COR-L47 (cell line): ENCODE measurements at regions not wholly inside any gene's neighbourhood (a gene's known extent, or its start where the extent isn't known, plus 50 kb on each side); places are given as distances from the start of the nearest gene placed in this dataset.

Experiments used
- DNase-seq: peaks from one replicate; lab custom pipeline; 2025; lab: John Stamatoyannopoulos, UW

- no peak for DNase-seq
Observed at GRCh38 chr3:86282106-86282787, 708.7 kb downstream of the VGLL3 start.

DNA sequence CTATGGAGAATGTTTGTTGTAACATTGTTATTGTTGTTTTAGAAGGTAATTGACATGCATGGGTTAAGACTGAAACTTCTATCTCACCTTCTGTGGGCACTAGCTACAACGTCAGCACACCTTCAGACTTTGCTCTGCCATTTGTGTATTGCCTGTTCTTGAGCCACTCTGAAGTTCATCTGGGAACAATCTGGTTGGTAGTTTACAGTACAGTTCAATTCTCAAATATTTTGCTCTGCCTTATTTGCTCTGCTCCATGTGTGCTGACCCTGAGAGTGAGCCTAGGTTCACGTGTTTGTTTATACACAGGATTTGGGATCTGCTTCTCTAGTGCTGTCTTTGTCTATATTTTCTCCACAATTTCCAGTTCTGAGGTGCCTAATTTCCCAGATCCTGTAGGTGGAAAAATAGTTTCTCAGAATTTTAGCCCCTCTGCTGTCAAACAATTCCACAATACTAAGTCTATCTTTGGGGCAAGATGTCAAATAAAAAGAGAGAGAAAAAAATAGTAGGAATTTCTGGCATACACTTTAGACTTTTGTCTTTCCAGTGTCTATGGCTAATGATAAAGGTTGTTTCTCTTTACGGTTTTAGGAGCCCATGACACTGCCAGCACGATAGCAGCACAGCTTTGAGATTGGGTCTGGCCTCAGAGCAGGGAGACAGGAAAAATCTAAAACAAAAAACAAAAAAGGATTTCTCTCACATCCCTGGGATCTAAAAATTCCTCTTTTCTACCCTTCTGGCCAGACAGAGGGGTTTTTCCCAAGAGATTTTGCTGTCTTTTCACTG, 721.4 kb downstream of the VGLL3 start:
- DNase-seq, result no peak

DNA sequence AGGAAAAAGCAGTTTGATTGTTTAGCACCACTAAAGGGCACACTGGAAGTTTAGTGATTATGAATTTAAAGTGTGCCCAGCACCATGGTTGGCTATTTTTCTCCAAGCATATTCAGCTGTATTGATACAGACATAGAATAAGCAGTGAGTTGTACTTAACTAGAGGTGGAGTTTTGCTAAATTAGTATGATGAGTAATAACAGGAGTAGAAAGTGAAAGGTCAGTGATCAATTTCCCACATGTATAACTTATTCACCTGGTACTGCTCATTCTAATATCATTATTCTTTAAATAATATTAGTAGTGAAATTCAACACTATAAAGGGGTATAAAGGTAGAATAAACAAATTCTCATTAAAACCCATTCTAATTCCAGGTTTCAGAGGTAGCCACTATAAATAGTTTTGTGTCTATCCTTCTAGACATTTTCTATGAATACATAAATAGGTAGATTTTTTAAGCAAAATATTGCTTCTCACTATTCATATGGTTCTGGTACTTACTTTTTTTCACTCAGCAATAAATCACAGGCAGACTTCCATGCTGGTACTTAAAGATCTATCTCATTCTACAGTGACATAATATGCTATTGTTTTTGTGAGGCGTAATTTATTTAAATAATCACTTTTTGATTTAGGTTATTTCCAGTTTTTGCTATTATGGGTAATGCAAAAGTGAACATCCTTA, 732.9 kb downstream of the VGLL3 start:
- DNase-seq, result no peak

DNA sequence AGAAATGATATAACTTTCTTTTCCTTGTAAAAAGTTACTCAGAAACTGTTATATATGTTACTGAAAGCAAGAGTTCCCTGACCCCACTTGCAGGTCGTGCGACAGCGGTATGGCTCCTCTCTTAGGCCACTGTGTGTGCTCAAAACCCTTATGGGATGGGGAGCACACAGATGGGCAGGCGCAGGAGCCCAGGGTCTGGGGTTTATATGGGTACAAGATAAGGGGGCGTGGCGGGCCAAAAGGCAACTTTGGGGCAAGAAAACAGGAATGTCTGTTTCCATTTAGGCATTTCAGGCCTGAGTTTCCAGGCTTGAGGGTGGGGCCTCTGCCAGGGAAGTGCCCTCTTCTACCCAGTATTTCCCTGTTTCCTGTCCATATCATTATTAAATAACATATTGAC, 736.5 kb downstream of the VGLL3 start:
- no peak for DNase-seq

DNA sequence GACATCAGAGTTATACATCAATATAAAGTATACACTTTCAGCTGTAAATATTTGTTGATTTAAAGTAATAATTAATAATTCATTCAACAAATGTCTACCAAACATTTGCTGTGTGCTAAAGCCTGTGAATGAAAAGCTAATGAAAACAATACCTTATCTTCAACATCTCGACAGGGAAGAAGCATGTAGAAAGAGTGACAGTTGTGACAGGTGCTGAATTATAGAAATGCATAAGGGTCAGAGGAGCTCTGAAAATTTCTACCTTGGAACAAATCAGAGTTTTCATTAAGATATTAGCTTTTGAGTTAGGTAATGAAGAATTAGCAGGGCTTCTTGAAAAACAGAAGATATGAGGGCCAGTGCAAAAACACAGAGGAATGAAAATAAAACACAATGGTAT, 739.2 kb downstream of the VGLL3 start:
- DNase-seq, result no peak

GRCh38 chr3:86249833-86250232, 741.1 kb downstream of the VGLL3 start:
- no peak for DNase-seq

GRCh38 chr3:86245360-86245759, 745.6 kb downstream of the VGLL3 start:
- no peak for DNase-seq

DNA sequence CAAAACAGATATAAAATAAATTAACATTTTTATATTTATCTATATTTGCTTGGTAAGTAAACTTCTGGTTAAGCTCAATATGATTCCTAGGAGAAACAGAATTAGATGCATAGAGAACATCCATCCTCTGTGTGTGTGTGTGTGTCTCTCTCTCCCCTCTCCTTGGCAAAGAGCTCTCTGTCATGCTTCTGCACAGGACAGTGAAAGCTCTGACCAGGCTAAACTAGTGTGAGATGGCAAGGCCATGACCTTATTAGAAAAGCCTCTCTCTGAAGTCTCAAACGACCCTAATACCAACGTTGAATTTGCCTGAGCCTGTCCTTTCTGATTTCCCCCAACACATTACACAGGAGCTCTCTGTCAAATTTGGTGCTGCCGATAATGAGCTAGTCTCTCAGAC, 746.0 kb downstream of the VGLL3 start:
- no peak for DNase-seq

DNA sequence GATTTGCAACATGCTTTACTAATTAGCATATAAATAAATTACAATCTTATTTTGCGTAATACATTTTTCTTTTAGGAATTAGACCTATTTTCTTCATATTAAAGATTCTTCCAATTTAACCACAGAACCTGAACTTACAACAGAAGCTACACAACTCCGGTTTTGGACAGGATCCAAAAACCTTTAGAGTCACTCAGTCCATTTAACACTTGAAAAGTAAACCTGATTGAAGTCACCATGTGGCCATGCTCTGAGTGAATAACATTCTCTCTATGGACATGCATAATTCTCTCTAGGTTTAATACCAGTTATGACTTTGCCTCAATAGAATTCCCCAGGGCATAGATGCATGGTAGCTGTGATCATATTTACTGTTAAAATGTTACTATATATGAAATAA, 751.0 kb downstream of the VGLL3 start:
- no peak for DNase-seq

DNA sequence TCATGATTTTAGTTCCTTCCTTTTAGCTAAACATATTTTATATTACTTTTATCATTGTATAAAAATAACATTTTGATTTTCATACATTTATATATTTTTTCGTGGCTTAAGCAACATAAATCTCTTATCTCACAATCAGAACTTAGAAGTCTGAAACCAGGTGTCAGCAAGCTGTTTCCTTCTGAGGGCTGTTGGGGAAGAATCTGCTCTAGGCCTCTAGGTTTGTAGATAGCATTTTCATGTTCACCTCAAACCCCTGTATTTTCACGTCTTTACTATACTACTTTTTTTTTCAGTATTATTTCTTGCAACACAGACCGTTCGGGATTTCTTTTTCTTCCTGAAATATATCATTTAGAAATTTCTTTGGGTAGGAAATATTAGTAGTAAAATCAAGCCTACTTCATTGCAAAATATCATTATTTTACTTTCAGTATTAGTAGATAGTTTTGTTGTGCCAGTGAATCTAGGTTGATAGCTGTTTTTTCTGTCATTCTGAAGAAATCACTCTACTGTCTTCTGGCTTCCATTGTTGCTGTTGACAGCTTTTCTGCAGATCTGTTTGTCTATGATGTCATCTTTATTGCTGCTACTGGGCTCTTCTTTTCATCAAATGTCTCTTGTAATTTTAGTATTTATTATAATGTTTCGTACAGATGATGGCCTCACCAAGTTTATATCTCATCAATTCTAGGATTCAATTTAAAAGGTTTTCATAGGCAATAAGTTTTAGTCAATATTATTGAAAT, 756.3 kb downstream of the VGLL3 start:
- no peak for DNase-seq

GRCh38 chr3:86230762-86231161, 760.2 kb downstream of the VGLL3 start:
- DNase-seq, result no peak

GRCh38 chr3:86229775-86230094, 761.2 kb downstream of the VGLL3 start:
- no peak for DNase-seq

DNA sequence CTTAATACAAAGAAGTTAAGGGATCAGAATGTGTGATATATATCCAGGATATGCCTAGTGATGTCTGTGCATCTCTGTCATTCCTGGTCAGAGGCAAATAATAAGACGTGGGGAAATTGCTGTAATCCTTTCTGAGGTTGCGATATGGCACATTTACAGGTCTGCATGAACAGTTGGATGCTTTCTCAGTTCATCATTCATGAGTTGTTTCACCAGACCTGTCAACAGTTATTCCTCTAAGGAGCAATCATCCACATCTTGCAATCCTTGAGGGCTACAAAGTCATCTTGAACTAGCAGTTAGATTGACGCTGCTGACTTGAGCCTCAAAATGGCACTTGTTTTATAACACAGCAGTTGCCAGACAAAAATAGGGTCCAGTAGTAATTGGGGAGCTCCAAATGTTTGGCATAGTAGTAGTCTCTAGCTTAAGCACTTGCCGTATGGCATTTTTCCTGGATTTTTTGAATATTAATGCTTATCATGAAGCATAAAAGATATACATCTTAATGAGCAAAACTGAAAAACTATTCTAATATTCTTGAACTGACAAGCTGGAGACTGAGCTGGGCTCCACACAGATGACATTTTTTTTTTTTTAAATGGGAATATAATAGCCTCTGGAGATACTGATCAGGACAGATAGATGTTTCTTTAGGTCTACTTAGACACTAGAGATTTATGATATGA, 761.7 kb downstream of the VGLL3 start:
- no peak for DNase-seq

- no peak for DNase-seq
Observed at GRCh38 chr3:86228101-86228500, 762.8 kb downstream of the VGLL3 start.

- DNase-seq, result no peak
Observed at GRCh38 chr3:86225461-86225860, 765.5 kb downstream of the VGLL3 start.

GRCh38 chr3:86221601-86222000, 769.3 kb downstream of the VGLL3 start:
- no peak for DNase-seq

- no peak for DNase-seq
Observed at GRCh38 chr3:86208772-86209171, 782.2 kb downstream of the VGLL3 start.

- no peak for DNase-seq
Observed at GRCh38 chr3:86182606-86183005, 808.3 kb downstream of the VGLL3 start.

DNA sequence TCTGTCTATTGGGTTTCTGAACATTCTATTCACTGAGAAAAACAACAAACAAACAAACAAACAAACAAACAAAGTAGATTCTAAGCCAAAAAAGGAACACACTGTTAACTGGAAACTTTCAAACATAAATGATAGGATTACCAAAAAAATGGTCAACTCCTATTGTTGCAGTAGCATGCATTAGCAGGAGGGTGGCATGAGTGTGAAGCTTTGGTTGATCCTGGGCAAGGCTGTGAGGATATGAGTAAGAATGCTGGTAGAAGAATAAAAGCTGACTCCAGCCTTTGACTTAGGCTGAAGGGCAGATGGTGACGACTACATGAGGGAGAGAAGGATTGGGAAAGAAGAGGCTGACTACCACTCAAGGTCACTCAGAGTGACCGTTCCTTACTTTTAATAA, 810.3 kb downstream of the VGLL3 start:
- DNase-seq, result no peak

DNA sequence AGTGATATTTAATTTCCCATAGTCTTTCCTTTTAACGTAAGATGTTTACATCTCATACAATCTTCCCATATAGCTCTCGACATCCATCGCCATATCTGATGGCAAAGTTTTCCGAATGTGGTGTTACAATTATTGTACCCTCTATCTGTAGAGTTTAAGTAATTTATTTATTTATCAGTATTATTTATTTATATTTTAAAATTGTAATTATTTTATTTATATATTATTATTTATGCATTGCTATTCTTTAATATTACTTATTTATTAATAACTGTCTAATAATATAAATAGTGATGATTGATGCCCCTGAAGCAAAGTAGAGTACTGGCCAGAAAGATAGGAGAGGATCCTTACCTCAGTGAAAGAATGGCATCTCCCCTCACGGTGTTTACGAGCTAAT, 812.9 kb downstream of the VGLL3 start:
- DNase-seq, result no peak

GRCh38 chr3:86176445-86176784, 814.5 kb downstream of the VGLL3 start:
- DNase-seq, result no peak
